ENCODE measurements at regions not wholly inside any gene's neighbourhood (a gene's known extent, or its start where the extent isn't known, plus 50 kb on each side); places are given as distances from the start of the nearest gene placed in this dataset.

DNA sequence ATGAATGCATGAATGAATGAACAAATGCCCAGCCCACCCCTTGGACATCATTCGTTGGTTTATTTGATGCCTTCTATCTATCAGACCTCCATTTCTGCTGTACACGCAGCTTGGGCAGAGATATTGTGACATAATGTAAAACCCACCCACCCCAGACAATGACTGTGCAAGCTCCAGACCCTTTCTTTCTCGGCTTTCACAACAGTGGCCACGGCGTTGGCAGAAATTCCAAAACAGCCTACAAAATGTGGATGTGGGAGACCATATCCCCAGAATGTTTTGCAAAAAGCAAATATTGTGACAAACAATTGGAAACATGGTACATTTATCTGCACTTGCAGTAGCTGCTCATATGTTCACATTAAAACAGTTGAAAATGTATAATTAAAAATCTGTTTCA is 162.0 kb upstream of the MAFB start:
- no peak for TF ChIP-seq EZH2phosphoT487 (IDR thresholded peaks at IDR 0.05; ENCODE audit: low read depth, severe bottlenecking, unreplicated experiment)
- no peak for TF ChIP-seq EZH2 (IDR thresholded peaks at IDR 0.05; ENCODE audit: borderline replicate concordance)

Measured in hepatocyte (in vitro differentiated cells).